A549 (cell line): ENCODE measurements at regions not wholly inside any gene's neighbourhood (a gene's known extent, or its start where the extent isn't known, plus 50 kb on each side); places are given as distances from the start of the nearest gene placed in this dataset.

Source experiments
- ATAC-seq, 2 experiments: fragments of 200-7000 bp in 1 of 2; fragments of >200 bp in 1 of 2; cut with Nextera tagmentation in 1 of 2; cut with Tn5 transposase in 1 of 2; 3 replicates each; pipeline versions ENCODE4 v1.8.0 to v1.9.1; 2018 to 2020; ENCODE audit warnings: mild to moderate bottlenecking in 1 of 2, moderate library complexity in 1 of 2
- CTCF ChIA-PET: fragments of 300-600 bp; sonication (Branson Sonifier 250); formaldehyde crosslinking; extraction: SDS; loops from one replicate; lab custom pipeline; 2021; ENCODE audit warnings: antibody characterized with exemption, inconsistent platforms; lab: Yijun Ruan, JAX
- POLR2A ChIA-PET: fragments of 350-600 bp; formaldehyde crosslinking; extraction: SDS; loops from one replicate; lab custom pipeline; 2021; ENCODE audit warnings: antibody characterized with exemption, inconsistent platforms; lab: Yijun Ruan, JAX
- DNase-seq, 2 experiments: peaks; one replicate each; pipeline versions ENCODE4 v3.0.0 to v3.0.0-alpha.2; 2011 to 2016; ENCODE audit warnings: low read depth in 1 of 2, low spot score in 1 of 2
- FAIRE-seq: peaks from 2 replicates; lab custom pipeline; 2011; peaks lifted over from hg19 to GRCh38; lab: Jason Lieb, UNC
- H3K27ac ChIP-seq, 2 experiments: fragments of >200 bp; sonication (Bioruptor Twin); formaldehyde crosslinking; 3 replicates each; pipeline ENCODE4 v1.5.1; 2016 to 2017
- H3K4me1 ChIP-seq: fragments of >200 bp; sonication (Bioruptor Twin); formaldehyde crosslinking; 3 replicates; pipeline ENCODE4 v1.6.1; 2016
- H3K4me2 ChIP-seq: fragments of >200 bp; sonication (Bioruptor Twin); formaldehyde crosslinking; 3 replicates; pipeline ENCODE4 v1.6.1; 2016
- H3K4me3 ChIP-seq: fragments of >200 bp; sonication (Bioruptor Twin); formaldehyde crosslinking; 3 replicates; pipeline ENCODE4 v1.5.1; 2016
- H3K9me3 ChIP-seq: fragments of >200 bp; sonication (Bioruptor Twin); formaldehyde crosslinking; 3 replicates; pipeline ENCODE4 v1.6.1; 2016
- BHLHE40 ChIP-seq: IDR thresholded peaks from 2 replicates; pipeline ENCODE4 v1.6.1; 2012; ENCODE audit warnings: low read depth, low read length, inconsistent platforms
- CBX2 ChIP-seq: fragments of 200-600 bp; sonication (generic); IDR thresholded peaks from 2 replicates; pipeline ENCODE4 v1.6.1; 2016; ENCODE audit warnings: low read depth, mild to moderate bottlenecking, borderline replicate concordance
- CBX8 ChIP-seq: fragments of 200-600 bp; sonication (generic); IDR thresholded peaks from 2 replicates; pipeline ENCODE4 v1.6.1; 2016
- CEBPB ChIP-seq, 2 experiments: fragments of >200 bp in 1 of 2; sonication (Bioruptor Twin) in 1 of 2; formaldehyde crosslinking in 1 of 2; IDR thresholded peaks; 2 replicates each; pipeline ENCODE4 v1.6.1; 2012 to 2016
- CHD4 ChIP-seq: fragments of 200-600 bp; sonication (generic); IDR thresholded peaks from 2 replicates; pipeline ENCODE4 v1.6.1; 2016; ENCODE audit warnings: antibody characterized with exemption, mild to moderate bottlenecking, borderline replicate concordance
- EHF ChIP-seq: fragments of 250-450 bp; sonication (Bioruptor Pico); IDR thresholded peaks from 2 replicates; pipeline ENCODE4 v1.5.0; 2020; ENCODE audit warnings: mild to moderate bottlenecking
- EHMT2 ChIP-seq: fragments of 200-600 bp; sonication (generic); IDR thresholded peaks from 2 replicates; pipeline ENCODE4 v1.6.1; 2016; ENCODE audit warnings: antibody characterized with exemption, low read depth, mild to moderate bottlenecking, moderate library complexity
- GATA3 ChIP-seq: IDR thresholded peaks from 2 replicates; pipeline ENCODE4 v1.6.1; 2012; ENCODE audit warnings: borderline replicate concordance
- HDAC2 ChIP-seq: fragments of 200-600 bp; sonication (generic); IDR thresholded peaks from 2 replicates; pipeline ENCODE4 v1.6.1; 2016
- HEYL ChIP-seq: fragments of 250-450 bp; sonication (Bioruptor Pico); IDR thresholded peaks from 2 replicates; pipeline ENCODE4 v1.8.0; 2021; ENCODE audit warnings: mild to moderate bottlenecking, moderate library complexity
- HOXB5 ChIP-seq: fragments of 250-450 bp; sonication (Bioruptor Pico); IDR thresholded peaks from 2 replicates; pipeline ENCODE4 v1.5.0; 2020; ENCODE audit warnings: mild to moderate bottlenecking, moderate library complexity
- JUN ChIP-seq, 2 experiments: fragments of >200 bp; sonication (Bioruptor Twin); formaldehyde crosslinking; IDR thresholded peaks; 2 replicates in 1 of 2; 3 replicates in 1 of 2; pipeline ENCODE4 v1.6.1; 2016 to 2017
- JUNB ChIP-seq: fragments of >200 bp; sonication (Bioruptor Twin); formaldehyde crosslinking; IDR thresholded peaks from 2 replicates; pipeline ENCODE4 v1.6.1; 2016
- KDM5A ChIP-seq: fragments of 200-600 bp; sonication (generic); IDR thresholded peaks from 2 replicates; pipeline ENCODE4 v1.6.1; 2016; ENCODE audit warnings: antibody characterized with exemption, mild to moderate bottlenecking
- MAFK ChIP-seq: fragments of 450-650 bp; IDR thresholded peaks from 2 replicates; pipeline ENCODE4 v1.6.1; 2014; ENCODE audit not compliant: partially characterized antibody
- NFE2L2 ChIP-seq: fragments of 150-350 bp; conservative IDR thresholded peaks from 2 replicates; pipeline ENCODE4 v1.6.1; 2014; ENCODE audit warnings: low read length
- PHF8 ChIP-seq: fragments of 200-600 bp; sonication (generic); IDR thresholded peaks from 2 replicates; pipeline ENCODE4 v1.6.1; 2016; ENCODE audit warnings: low read depth, mild to moderate bottlenecking, antibody characterized with exemption, moderate library complexity, borderline replicate concordance
- RAD21 ChIP-seq, 2 experiments: fragments of >200 bp in 1 of 2; sonication (Bioruptor Twin) in 1 of 2; formaldehyde crosslinking in 1 of 2; IDR thresholded peaks in 1 of 2; conservative IDR thresholded peaks in 1 of 2; 2 replicates in 1 of 2; 3 replicates in 1 of 2; pipeline ENCODE4 v1.6.1; 2012 to 2018; ENCODE audit warnings: inconsistent platforms in 1 of 2
- RARB ChIP-seq: fragments of 250-450 bp; sonication (Bioruptor Pico); IDR thresholded peaks from 2 replicates; pipeline ENCODE4 v1.8.0; 2021; ENCODE audit warnings: mild to moderate bottlenecking, moderate library complexity
- SREBF2 ChIP-seq: fragments of 450-650 bp; IDR thresholded peaks from 2 replicates; pipeline ENCODE4 v1.6.1; 2014; ENCODE audit warnings: mild to moderate bottlenecking, moderate library complexity
- TFCP2L1 ChIP-seq: fragments of 250-450 bp; sonication (Bioruptor Pico); IDR thresholded peaks from 2 replicates; pipeline ENCODE4 v1.5.0; 2021; ENCODE audit warnings: mild to moderate bottlenecking
- TP53 ChIP-seq: fragments of 250-450 bp; sonication (Bioruptor Pico); IDR thresholded peaks from 2 replicates; pipeline ENCODE4 v1.5.0; 2021; ENCODE audit warnings: mild to moderate bottlenecking, moderate library complexity
- ZC3H11A ChIP-seq: fragments of 450-650 bp; IDR thresholded peaks from 2 replicates; pipeline ENCODE4 v1.6.1; 2014; ENCODE audit warnings: antibody characterized with exemption, mild to moderate bottlenecking
- ZNF302 ChIP-seq: fragments of 250-450 bp; sonication (Bioruptor Pico); IDR thresholded peaks from 2 replicates; pipeline ENCODE4 v1.9.0; 2021; ENCODE audit warnings: inconsistent platforms, mild to moderate bottlenecking, moderate library complexity
- ZSCAN20 ChIP-seq: fragments of 250-450 bp; sonication (Bioruptor Pico); IDR thresholded peaks from 2 replicates; pipeline ENCODE4 v1.8.0; 2022; ENCODE audit warnings: mild to moderate bottlenecking, moderate library complexity
- WGBS: methylation state at CpG from one replicate; pipeline ENCODE4 v1.1.6; 2017; ENCODE audit errors: missing lambda C conversion rate; 5-methylcytosine and 5-hydroxymethylcytosine counted together
- TF ChIP-seq, protein P1 (sequence below): fragments of 250-450 bp; sonication (Bioruptor Pico); IDR thresholded peaks from 2 replicates; pipeline ENCODE4 v1.5.0; 2021; ENCODE audit warnings: mild to moderate bottlenecking, moderate library complexity, borderline replicate concordance
- TF ChIP-seq, protein P2 (sequence below): IDR thresholded peaks from 2 replicates; pipeline ENCODE4 v1.6.1; 2012
- TF ChIP-seq, protein P3 (sequence below): IDR thresholded peaks from 2 replicates; pipeline ENCODE4 v1.6.1; 2012; ENCODE audit warnings: low read depth, borderline replicate concordance

DNA sequence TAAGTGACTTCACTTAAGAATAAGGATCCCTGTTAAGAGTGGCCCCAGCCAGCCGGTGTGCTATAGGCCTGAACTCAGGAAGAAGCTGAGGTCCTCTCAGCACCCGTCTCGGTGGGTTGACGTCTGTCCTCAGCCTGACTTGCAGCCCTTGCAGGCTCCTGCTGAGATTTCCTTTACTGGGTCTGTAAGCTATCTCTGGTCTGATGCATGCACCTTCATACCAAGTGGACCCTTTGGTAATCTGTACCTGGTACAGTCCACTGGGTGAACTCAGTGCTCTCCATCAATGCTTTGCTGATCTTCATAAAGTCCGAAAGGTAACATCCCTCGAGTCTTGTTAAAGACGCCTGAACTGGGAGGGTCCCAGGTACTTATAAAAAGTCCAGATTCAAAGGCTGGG lies 212.0 kb upstream of the PPP2R3A start (continued):
- TF ChIP-seq, protein P1, sequence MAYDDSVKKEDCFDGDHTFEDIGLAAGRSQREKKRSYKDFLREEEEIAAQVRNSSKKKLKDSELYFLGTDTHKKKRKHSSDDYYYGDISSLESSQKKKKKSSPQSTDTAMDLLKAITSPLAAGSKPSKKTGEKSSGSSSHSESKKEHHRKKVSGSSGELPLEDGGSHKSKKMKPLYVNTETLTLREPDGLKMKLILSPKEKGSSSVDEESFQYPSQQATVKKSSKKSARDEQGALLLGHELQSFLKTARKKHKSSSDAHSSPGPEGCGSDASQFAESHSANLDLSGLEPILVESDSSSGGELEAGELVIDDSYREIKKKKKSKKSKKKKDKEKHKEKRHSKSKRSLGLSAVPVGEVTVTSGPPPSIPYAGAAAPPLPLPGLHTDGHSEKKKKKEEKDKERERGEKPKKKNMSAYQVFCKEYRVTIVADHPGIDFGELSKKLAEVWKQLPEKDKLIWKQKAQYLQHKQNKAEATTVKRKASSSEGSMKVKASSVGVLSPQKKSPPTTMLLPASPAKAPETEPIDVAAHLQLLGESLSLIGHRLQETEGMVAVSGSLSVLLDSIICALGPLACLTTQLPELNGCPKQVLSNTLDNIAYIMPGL (CRISPR knock-in tag) = no peak
- TF ChIP-seq CBX8 = no peak
- TF ChIP-seq, all 56 proteins: peak for 0

DNA sequence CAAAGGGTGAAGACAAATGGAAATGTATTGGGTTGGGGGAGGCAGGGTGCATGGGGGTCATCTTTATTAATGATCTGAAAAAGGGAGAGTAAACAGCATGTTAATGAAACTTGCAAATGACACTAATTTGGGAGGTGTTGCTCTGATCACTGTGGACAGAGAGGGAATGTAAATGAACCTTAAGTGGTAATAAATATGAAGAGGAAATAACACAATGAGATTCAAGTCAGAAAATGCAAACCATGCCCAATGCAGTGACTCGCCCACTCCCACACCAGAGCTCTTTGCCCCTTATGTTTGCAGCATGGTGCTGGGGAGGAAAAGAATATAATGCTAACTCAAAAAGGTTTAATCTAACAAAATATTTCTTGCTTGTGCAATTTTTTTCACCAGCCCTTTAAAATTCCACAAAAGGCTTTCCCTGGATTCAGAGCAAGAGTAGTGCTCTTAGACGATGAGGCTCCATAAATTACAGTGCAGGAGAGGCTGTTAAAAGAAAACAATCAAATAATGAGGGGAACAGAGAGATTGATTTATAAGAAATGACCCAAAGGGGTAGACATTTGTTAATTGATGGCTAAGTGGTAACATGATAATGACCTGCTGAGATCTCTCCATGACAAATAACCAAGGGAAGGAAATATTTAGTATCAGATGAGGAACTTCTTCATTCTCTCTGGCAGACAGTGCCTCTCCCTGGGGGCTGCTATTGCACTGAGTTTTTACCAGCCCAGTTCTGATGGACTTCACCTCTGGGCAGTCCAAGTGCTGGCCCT lies 210.0 kb upstream of the PPP2R3A start:
- no peak overlapping the region for H3K4me2 ChIP-seq
- TF ChIP-seq JUNB = no peak
- no peak for TF ChIP-seq PHF8
- TF ChIP-seq, protein P2, sequence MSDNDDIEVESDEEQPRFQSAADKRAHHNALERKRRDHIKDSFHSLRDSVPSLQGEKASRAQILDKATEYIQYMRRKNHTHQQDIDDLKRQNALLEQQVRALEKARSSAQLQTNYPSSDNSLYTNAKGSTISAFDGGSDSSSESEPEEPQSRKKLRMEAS = no peak
- TF ChIP-seq CHD4 = no peak
- TF ChIP-seq BHLHE40 = no peak
- TF ChIP-seq TFCP2L1 (CRISPR knock-in tag) = no peak
- TF ChIP-seq HDAC2 = no peak
- no peak for TF ChIP-seq RAD21 (conservative IDR thresholded peaks at IDR 0.05 in 1 of 2, IDR thresholded peaks at IDR 0.05 in 1 of 2)
- TF ChIP-seq SREBF2 = no peak
- no peak for TF ChIP-seq CEBPB (IDR thresholded peaks at IDR 0.05)
- no peak for TF ChIP-seq NFE2L2
- no peak for TF ChIP-seq ZNF302 (CRISPR knock-in tag)
- TF ChIP-seq HEYL (CRISPR knock-in tag) = no peak
- no peak for TF ChIP-seq EHF (CRISPR knock-in tag)
- no peak for TF ChIP-seq MAFK
- TF ChIP-seq, protein P1 (CRISPR knock-in tag) = no peak
- no peak for TF ChIP-seq HOXB5 (CRISPR knock-in tag)
- no peak for TF ChIP-seq ZSCAN20 (CRISPR knock-in tag)
- TF ChIP-seq GATA3 = no peak
- no peak for TF ChIP-seq ZC3H11A
- ChIA-PET POLR2A (no interaction called here), CTCF (no interaction called here)
- H3K27ac ChIP-seq = no peak overlapping the region
- no peaks in the 10 kb centered on the region for H3K4me1 ChIP-seq
- FAIRE-seq (no peak), DNase-seq (no peak), ATAC-seq (no peak)
- H3K4me3 ChIP-seq = no peak overlapping the region
- 2% methylated on average over 2 of the region's 2 CpGs for WGBS
- H3K9me3 ChIP-seq = no peaks in the 10 kb centered on the region

DNA sequence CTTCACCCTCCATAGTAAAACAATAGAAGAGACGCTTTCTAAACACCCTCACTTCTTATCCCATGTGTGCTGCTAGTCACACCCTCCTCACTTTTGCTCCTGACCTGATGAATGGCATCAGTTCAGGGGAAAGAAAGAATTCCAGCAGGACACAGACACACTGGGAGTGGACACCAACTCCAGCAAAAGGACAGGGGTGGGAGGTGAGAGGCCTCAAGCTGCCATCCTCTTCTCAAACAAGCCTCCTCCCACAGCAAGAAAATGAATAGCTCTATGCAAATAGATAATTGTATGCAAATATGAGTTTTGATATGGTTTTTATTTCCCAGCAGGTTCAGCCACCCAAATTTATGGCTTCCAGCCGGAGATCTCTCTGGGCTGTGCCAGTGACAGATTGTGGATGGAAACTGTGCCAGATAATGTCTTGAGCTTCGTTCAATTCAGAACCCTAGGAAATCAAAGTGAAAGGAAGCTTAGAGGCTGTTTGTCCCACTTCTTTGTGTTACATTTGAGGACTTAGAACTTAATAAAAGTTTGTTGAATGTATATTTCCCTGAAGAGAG lies 209.3 kb upstream of the PPP2R3A start:
- DNase-seq = no peak
- TF ChIP-seq RARB (CRISPR knock-in tag) (no peak), GATA3 (no peak), SREBF2 (no peak), TP53 (CRISPR knock-in tag) (no peak), EHMT2 (no peak), EHF (CRISPR knock-in tag) (no peak), KDM5A (no peak), HOXB5 (CRISPR knock-in tag) (no peak), RAD21 (conservative IDR thresholded peaks at IDR 0.05 in 1 of 2, IDR thresholded peaks at IDR 0.05 in 1 of 2) (no peak), NFE2L2 (no peak), ZC3H11A (no peak), JUN (IDR thresholded peaks at IDR 0.05) (no peak), CBX2 (no peak)
- TF ChIP-seq, protein P2 = no peak
- TF ChIP-seq, protein P3, sequence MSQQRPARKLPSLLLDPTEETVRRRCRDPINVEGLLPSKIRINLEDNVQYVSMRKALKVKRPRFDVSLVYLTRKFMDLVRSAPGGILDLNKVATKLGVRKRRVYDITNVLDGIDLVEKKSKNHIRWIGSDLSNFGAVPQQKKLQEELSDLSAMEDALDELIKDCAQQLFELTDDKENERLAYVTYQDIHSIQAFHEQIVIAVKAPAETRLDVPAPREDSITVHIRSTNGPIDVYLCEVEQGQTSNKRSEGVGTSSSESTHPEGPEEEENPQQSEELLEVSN = no peak
- no peak overlapping the region for H3K27ac ChIP-seq
- no peak overlapping the region for H3K4me2 ChIP-seq
- WGBS = 10% methylated on average over 3 of the region's 3 CpGs
- FAIRE-seq = no peak
- ChIA-PET POLR2A (no interaction called here), CTCF (no interaction called here)
- H3K4me1 ChIP-seq = no peaks in the 10 kb centered on the region
- H3K9me3 ChIP-seq = no peaks in the 10 kb centered on the region
- H3K4me3 ChIP-seq = no peak overlapping the region
- ATAC-seq = no peak
